AG09319 (cell line): ENCODE measurements at regions not wholly inside any gene's neighbourhood (a gene's known extent, or its start where the extent isn't known, plus 50 kb on each side); places are given as distances from the start of the nearest gene placed in this dataset.

Experiments
- DNase-seq: peaks from one replicate; pipeline ENCODE4 v3.0.0-alpha.2; 2010; ENCODE audit warnings: low read depth; ENCODE audit errors: extremely low read depth
- TF ChIP-seq, protein P1 (sequence below): IDR thresholded peaks from 2 replicates; pipeline ENCODE4 v1.5.1; 2011; ENCODE audit warnings: low read depth, mild to moderate bottlenecking, inconsistent platforms, low read length, moderate library complexity

GRCh38 chr1:238681451-238681850, 704.9 kb upstream of the CHRM3 start:
- no peak for DNase-seq
- TF ChIP-seq, protein P1, sequence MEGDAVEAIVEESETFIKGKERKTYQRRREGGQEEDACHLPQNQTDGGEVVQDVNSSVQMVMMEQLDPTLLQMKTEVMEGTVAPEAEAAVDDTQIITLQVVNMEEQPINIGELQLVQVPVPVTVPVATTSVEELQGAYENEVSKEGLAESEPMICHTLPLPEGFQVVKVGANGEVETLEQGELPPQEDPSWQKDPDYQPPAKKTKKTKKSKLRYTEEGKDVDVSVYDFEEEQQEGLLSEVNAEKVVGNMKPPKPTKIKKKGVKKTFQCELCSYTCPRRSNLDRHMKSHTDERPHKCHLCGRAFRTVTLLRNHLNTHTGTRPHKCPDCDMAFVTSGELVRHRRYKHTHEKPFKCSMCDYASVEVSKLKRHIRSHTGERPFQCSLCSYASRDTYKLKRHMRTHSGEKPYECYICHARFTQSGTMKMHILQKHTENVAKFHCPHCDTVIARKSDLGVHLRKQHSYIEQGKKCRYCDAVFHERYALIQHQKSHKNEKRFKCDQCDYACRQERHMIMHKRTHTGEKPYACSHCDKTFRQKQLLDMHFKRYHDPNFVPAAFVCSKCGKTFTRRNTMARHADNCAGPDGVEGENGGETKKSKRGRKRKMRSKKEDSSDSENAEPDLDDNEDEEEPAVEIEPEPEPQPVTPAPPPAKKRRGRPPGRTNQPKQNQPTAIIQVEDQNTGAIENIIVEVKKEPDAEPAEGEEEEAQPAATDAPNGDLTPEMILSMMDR = no peak

DNA sequence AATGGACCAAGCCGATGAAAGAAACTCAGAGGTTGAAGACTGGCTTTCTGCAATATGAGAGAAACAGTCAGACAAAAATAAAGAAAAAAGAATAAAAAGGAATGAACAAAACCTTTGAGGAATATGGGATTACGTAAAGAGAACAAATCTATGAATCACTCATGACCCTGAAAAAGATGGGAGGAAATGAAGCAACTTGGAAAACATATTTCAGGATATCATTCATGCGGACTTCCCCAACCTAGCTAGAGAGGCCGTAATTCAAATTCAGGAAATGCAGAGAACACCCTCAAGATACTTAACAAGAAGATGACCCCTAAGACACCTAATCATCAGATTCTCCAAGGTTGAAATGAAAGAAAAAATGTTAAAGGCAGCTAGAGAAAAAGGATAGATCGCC, 705.3 kb upstream of the CHRM3 start:
- TF ChIP-seq, protein P1 = no peak
- no peak for DNase-seq

DNA sequence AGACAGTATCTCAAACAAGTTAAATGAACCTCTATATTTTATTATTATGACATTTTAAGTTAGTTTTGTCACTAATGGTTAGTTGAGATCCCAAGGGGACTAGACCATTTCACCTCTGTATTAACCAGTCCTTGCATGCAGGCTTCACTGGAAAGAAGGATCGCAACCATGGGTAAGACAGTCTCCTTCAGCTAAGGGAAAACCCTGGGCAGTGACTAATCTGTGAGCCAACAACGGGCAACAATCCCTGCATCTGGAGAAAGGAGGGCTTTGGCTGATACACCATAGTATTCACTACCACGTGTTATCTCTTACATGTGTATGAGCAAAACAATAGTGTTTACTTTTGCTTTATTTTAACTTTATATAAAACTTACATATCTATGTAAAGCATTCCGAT, 708.8 kb upstream of the CHRM3 start:
- TF ChIP-seq, protein P1 = no peak
- DNase-seq = no peak

GRCh38 chr1:238675221-238675620, 711.1 kb upstream of the CHRM3 start:
- DNase-seq = no peak
- TF ChIP-seq, protein P1 = no peak

- DNase-seq = no peak
- TF ChIP-seq, protein P1 = no peak
These were observed 712.1 kb upstream of the CHRM3 start for GRCh38 chr1:238674316-238674715.

DNA sequence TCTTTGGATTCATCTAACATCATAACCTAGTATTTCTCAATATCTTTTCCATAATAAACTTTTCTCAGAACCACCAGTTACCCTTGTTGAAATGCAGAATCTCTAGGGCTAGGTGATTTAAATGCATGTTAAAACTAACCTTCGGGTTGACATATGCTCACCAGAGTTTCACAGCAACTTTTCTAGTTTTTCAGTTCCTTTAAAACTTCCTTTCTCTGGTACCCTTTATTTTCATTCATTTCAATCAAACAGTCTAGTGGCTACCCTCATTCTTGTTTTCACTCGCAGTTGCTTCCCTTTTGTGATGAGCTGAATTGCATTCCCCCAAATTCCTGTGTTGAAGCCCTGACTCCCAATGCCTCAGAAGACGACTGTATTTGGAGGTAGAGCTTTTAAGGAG, 712.8 kb upstream of the CHRM3 start:
- TF ChIP-seq, protein P1 = no peak
- DNase-seq = no peak

DNA sequence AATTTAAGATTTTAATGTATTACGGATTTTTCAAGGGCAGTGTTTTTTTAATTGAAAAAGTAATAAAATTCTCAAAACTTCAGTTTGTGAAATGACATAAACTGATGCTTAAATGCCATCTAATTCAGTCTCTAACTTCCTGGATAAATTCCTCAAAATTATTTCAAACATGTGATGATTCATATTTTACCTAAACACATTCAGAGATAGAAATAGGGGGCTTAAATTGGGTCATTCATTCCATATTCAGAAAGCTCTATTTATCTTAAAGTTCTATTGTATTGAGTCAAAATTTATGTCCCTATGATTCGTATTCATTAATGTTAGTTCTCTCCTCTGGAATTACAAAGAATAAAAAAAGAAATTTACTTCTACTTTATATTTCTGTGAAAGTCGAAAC, 713.6 kb upstream of the CHRM3 start:
- TF ChIP-seq, protein P1 = no peak
- DNase-seq = no peak
